Stimulated activated CD4-positive, alpha-beta T cell treated with anti-CD3 and anti-CD28 coated beads, Interleukin-2, amount 100 ng/mL, for 24 hours (primary cell): ENCODE measurements at regions not wholly inside any gene's neighbourhood (a gene's known extent, or its start where the extent isn't known, plus 50 kb on each side); places are given as distances from the start of the nearest gene placed in this dataset.
"Not testable (repeated sequence)": the region's sequence is repeated elsewhere in the genome, so short reads cannot be mapped to it uniquely, and the experiment has no call there.

Source experiments
- DNase-seq, 2 donors: peaks; one replicate each; pipeline ENCODE4 v3.0.0-alpha.2; 2020

- DNase-seq: no peak
Observed at GRCh38 chr2:145753041-145753608, 1233.2 kb upstream of the ZEB2 start.

GRCh38 chr2:145752091-145752806 is 1232.3 kb upstream of the ZEB2 start:
- DNase-seq: no peak

GRCh38 chr2:145751629-145752028 is 1231.7 kb upstream of the ZEB2 start:
- no peak for DNase-seq

- DNase-seq: no peak
Observed at GRCh38 chr2:145751155-145751554, 1231.2 kb upstream of the ZEB2 start.

- no peak for DNase-seq
Observed at GRCh38 chr2:145750612-145751011, 1230.7 kb upstream of the ZEB2 start.

GRCh38 chr2:145750144-145750543 is 1230.2 kb upstream of the ZEB2 start:
- DNase-seq: no peak

GRCh38 chr2:145749556-145749955 is 1229.6 kb upstream of the ZEB2 start:
- no peak for DNase-seq

- DNase-seq: no peak
Observed at GRCh38 chr2:145748927-145749326, 1229.0 kb upstream of the ZEB2 start.

- DNase-seq: no peak
Observed at GRCh38 chr2:145747715-145748114, 1227.8 kb upstream of the ZEB2 start.

- DNase-seq: not testable (repeated sequence)
Observed at GRCh38 chr2:145745387-145745721, 1225.4 kb upstream of the ZEB2 start.

- no peak for DNase-seq
Observed at GRCh38 chr2:145744541-145745386, 1224.8 kb upstream of the ZEB2 start.

GRCh38 chr2:145743011-145743410 is 1223.1 kb upstream of the ZEB2 start:
- no peak for DNase-seq

GRCh38 chr2:145741636-145742035 is 1221.7 kb upstream of the ZEB2 start:
- no peak for DNase-seq

- no peak for DNase-seq
Observed at GRCh38 chr2:145741181-145741580, 1221.3 kb upstream of the ZEB2 start.

- DNase-seq: no peak
Observed at GRCh38 chr2:145740302-145740701, 1220.4 kb upstream of the ZEB2 start.

- no peak for DNase-seq
Observed at GRCh38 chr2:145739681-145740080, 1219.8 kb upstream of the ZEB2 start.

GRCh38 chr2:145736871-145737270 is 1217.0 kb upstream of the ZEB2 start:
- no peak for DNase-seq

GRCh38 chr2:145731467-145731866 is 1211.5 kb upstream of the ZEB2 start:
- no peak for DNase-seq

- no peak for DNase-seq
Observed at GRCh38 chr2:145729993-145730770, 1210.3 kb upstream of the ZEB2 start.

GRCh38 chr2:145729481-145729880 is 1209.6 kb upstream of the ZEB2 start:
- no peak for DNase-seq

GRCh38 chr2:145728511-145728910 is 1208.6 kb upstream of the ZEB2 start:
- DNase-seq: no peak

GRCh38 chr2:145725876-145726275 is 1206.0 kb upstream of the ZEB2 start:
- DNase-seq: no peak

- DNase-seq: no peak
Observed at GRCh38 chr2:145724311-145724898, 1204.5 kb upstream of the ZEB2 start.
